ENCODE measurements at regions not wholly inside any gene's neighbourhood (a gene's known extent, or its start where the extent isn't known, plus 50 kb on each side); places are given as distances from the start of the nearest gene placed in this dataset.

GRCh38 chr3:89000886-89001285 is 106.5 kb upstream of the EPHA3 start:
- H3K4me1 ChIP-seq (ENCODE audit: control insufficient read depth in 1 of 2, insufficient read depth in 2 of 2, low read length in 2 of 2) = no peaks in the 10 kb centered on the region
- H2AFZ ChIP-seq (ENCODE audit: insufficient read depth, low read length, poor library complexity) = no peak overlapping the region
- H2BK5ac ChIP-seq (ENCODE audit: low read depth, low read length, poor library complexity) = no peak overlapping the region
- no peak overlapping the region for H3K4me2 ChIP-seq (ENCODE audit: low read length)
- H3K4me3 ChIP-seq (ENCODE audit: low read depth, low read length) = no peak overlapping the region
- no peak overlapping the region for H3K27ac ChIP-seq (ENCODE audit: low read depth, low read length)
- no peak overlapping the region for H3K18ac ChIP-seq (ENCODE audit: low read length)
- H3K79me1 ChIP-seq (ENCODE audit: low read length) = no peaks in the 10 kb centered on the region
- no peak overlapping the region for H4K91ac ChIP-seq (ENCODE audit: low read depth, low read length)
- H4K8ac ChIP-seq (ENCODE audit: low read depth, low read length) = no peak overlapping the region
- no peak overlapping the region for H3K23ac ChIP-seq (ENCODE audit: low read length)
- H2AK5ac ChIP-seq (ENCODE audit: low read length) = no peak overlapping the region
- no peak overlapping the region for H2BK120ac ChIP-seq (ENCODE audit: insufficient read depth, low read length, poor library complexity)
- no peak overlapping the region for H3K4ac ChIP-seq (ENCODE audit: low read depth, low read length)
- H3K27me3 ChIP-seq (ENCODE audit: insufficient read depth, low read length) = no peaks in the 10 kb centered on the region
- no peak overlapping the region for H2BK12ac ChIP-seq (ENCODE audit: low read length)
- no peak overlapping the region for H4K12ac ChIP-seq (ENCODE audit: low read depth, low read length)
- H3K36me3 ChIP-seq (ENCODE audit: control insufficient read depth in 1 of 2, insufficient read depth in 2 of 2, low read length in 2 of 2) = no peaks in the 10 kb centered on the region
- no CpG with 5 or more reads among the region's 1 CpG for WGBS (ENCODE audit: extremely low coverage, insufficient coverage, insufficient read length)
- no peak overlapping the region for H3K14ac ChIP-seq (ENCODE audit: low read length)
- no peaks in the 10 kb centered on the region for H3K79me2 ChIP-seq (ENCODE audit: control insufficient read depth, insufficient read depth, low read length, poor library complexity)
- H3K9me3 ChIP-seq (ENCODE audit: insufficient read depth, low read depth, low read length) = no peaks in the 10 kb centered on the region
- no peak overlapping the region for H3K9ac ChIP-seq (ENCODE audit: low read length)
- DNase-seq = no peak

DNA sequence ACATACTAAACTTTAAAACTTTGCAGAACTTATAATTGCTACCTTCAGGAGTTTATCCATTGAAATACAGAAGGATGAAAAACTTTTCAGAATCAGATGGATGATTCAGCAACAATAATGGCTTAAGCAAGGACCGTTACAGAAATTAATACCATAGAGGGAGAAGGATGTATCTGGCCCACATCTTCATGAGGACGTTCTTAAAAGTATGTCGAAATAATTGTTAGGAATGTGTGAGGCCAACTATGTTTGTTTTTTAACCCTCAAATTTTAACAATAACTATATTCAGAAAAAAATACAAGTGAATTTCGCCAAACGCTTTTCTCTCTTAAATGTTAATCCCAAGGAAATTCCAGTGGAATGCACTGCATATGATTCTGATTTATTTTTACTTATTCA is 105.2 kb upstream of the EPHA3 start:
- WGBS (ENCODE audit: extremely low coverage, insufficient coverage, insufficient read length) = no CpG with 5 or more reads among the region's 5 CpGs
- no peaks in the 10 kb centered on the region for H3K79me1 ChIP-seq (ENCODE audit: low read length)
- no peaks in the 10 kb centered on the region for H3K36me3 ChIP-seq (ENCODE audit: control insufficient read depth in 1 of 2, insufficient read depth in 2 of 2, low read length in 2 of 2)
- H4K12ac ChIP-seq (ENCODE audit: low read depth, low read length) = no peak overlapping the region
- no peak overlapping the region for H2BK5ac ChIP-seq (ENCODE audit: low read depth, low read length, poor library complexity)
- no peak overlapping the region for H2AFZ ChIP-seq (ENCODE audit: insufficient read depth, low read length, poor library complexity)
- H3K79me2 ChIP-seq (ENCODE audit: control insufficient read depth, insufficient read depth, low read length, poor library complexity) = no peaks in the 10 kb centered on the region
- H4K91ac ChIP-seq (ENCODE audit: low read depth, low read length) = no peak overlapping the region
- no peak overlapping the region for H3K14ac ChIP-seq (ENCODE audit: low read length)
- no peak overlapping the region for H3K18ac ChIP-seq (ENCODE audit: low read length)
- H3K4me2 ChIP-seq (ENCODE audit: low read length) = no peak overlapping the region
- H3K9me3 ChIP-seq (ENCODE audit: insufficient read depth, low read depth, low read length) = no peaks in the 10 kb centered on the region
- DNase-seq = no peak
- H3K27me3 ChIP-seq (ENCODE audit: insufficient read depth, low read length) = no peaks in the 10 kb centered on the region
- H3K4ac ChIP-seq (ENCODE audit: low read depth, low read length) = no peak overlapping the region
- no peak overlapping the region for H3K27ac ChIP-seq (ENCODE audit: low read depth, low read length)
- no peaks in the 10 kb centered on the region for H3K4me1 ChIP-seq (ENCODE audit: control insufficient read depth in 1 of 2, insufficient read depth in 2 of 2, low read length in 2 of 2)
- no peak overlapping the region for H4K8ac ChIP-seq (ENCODE audit: low read depth, low read length)
- H3K23ac ChIP-seq (ENCODE audit: low read length) = no peak overlapping the region
- H3K9ac ChIP-seq (ENCODE audit: low read length) = no peak overlapping the region
- H2BK12ac ChIP-seq (ENCODE audit: low read length) = no peak overlapping the region
- H2BK120ac ChIP-seq (ENCODE audit: insufficient read depth, low read length, poor library complexity) = no peak overlapping the region
- H3K4me3 ChIP-seq (ENCODE audit: low read depth, low read length) = no peak overlapping the region
- no peak overlapping the region for H2AK5ac ChIP-seq (ENCODE audit: low read length)

DNA sequence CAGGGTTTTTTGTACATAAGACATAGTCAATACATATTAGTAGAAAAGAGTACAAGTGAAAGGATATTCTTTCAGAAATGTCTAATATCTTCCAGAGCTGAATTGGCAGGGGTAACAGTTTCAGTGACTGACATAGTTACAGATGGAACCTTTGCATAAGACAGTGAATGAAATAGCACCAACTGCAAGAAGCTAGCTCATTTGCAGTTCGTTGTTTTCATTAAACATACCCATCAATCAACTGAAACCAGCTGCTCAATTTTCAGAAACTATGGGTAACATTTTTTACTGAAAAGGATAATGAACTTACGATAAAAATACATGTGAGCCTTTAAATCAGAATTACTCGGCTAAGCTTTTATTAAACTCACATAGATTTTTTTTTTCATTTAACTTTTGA is 93.9 kb upstream of the EPHA3 start:
- Histone ChIP-seq H2BK5ac (ENCODE audit: low read depth, low read length, poor library complexity) (no peak overlapping the region), H3K9ac (ENCODE audit: low read length) (no peak overlapping the region), H3K4ac (ENCODE audit: low read depth, low read length) (no peak overlapping the region), H3K27ac (ENCODE audit: low read depth, low read length) (no peak overlapping the region), H2AK5ac (ENCODE audit: low read length) (no peak overlapping the region), H3K79me2 (ENCODE audit: control insufficient read depth, insufficient read depth, low read length, poor library complexity) (no peaks in the 10 kb centered on the region), H3K4me1 (ENCODE audit: control insufficient read depth in 1 of 2, insufficient read depth in 2 of 2, low read length in 2 of 2) (no peaks in the 10 kb centered on the region), H3K23ac (ENCODE audit: low read length) (no peak overlapping the region), H2BK12ac (ENCODE audit: low read length) (no peak overlapping the region), H3K4me3 (ENCODE audit: low read depth, low read length) (no peak overlapping the region), H3K18ac (ENCODE audit: low read length) (no peak overlapping the region), H2BK120ac (ENCODE audit: insufficient read depth, low read length, poor library complexity) (no peak overlapping the region), H3K9me3 (ENCODE audit: insufficient read depth, low read depth, low read length) (no peaks in the 10 kb centered on the region), H3K4me2 (ENCODE audit: low read length) (no peak overlapping the region), H3K79me1 (ENCODE audit: low read length) (no peaks in the 10 kb centered on the region), H2AFZ (ENCODE audit: insufficient read depth, low read length, poor library complexity) (no peak overlapping the region), H4K8ac (ENCODE audit: low read depth, low read length) (no peak overlapping the region), H4K12ac (ENCODE audit: low read depth, low read length) (no peak overlapping the region), H3K14ac (ENCODE audit: low read length) (no peak overlapping the region), H3K27me3 (ENCODE audit: insufficient read depth, low read length) (no peaks in the 10 kb centered on the region), H4K91ac (ENCODE audit: low read depth, low read length) (no peak overlapping the region), H3K36me3 (ENCODE audit: control insufficient read depth in 1 of 2, insufficient read depth in 2 of 2, low read length in 2 of 2) (no peaks in the 10 kb centered on the region)
- no peak for DNase-seq
- WGBS (ENCODE audit: extremely low coverage, insufficient coverage, insufficient read length) = no CpG with 5 or more reads among the region's 3 CpGs

DNA sequence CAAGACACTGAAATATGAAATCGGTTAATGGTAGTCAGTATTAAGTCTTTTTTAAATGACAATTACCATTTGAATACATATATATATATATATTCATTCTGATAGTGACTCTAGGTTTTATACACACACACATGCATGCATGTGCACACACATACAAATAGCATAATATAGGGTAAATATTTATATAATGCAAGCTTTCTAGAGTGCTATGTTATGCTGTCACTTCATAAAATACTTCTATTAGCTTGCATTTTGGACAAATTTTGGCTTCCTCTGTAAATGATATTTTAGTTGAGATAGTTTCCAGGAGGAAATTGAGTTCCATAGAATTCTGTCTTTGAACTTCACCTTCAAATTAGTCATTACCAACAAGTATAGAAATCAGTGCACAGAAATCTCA is 89.9 kb upstream of the EPHA3 start:
- no peak overlapping the region for H4K12ac ChIP-seq (ENCODE audit: low read depth, low read length)
- H3K18ac ChIP-seq (ENCODE audit: low read length) = no peak overlapping the region
- no peak overlapping the region for H3K4me3 ChIP-seq (ENCODE audit: low read depth, low read length)
- H2AFZ ChIP-seq (ENCODE audit: insufficient read depth, low read length, poor library complexity) = no peak overlapping the region
- WGBS (ENCODE audit: extremely low coverage, insufficient coverage, insufficient read length) = no CpG with 5 or more reads among the region's 1 CpG
- H3K4me1 ChIP-seq (ENCODE audit: control insufficient read depth in 1 of 2, insufficient read depth in 2 of 2, low read length in 2 of 2) = no peaks in the 10 kb centered on the region
- H4K8ac ChIP-seq (ENCODE audit: low read depth, low read length) = no peak overlapping the region
- no peak overlapping the region for H3K4ac ChIP-seq (ENCODE audit: low read depth, low read length)
- no peak overlapping the region for H4K91ac ChIP-seq (ENCODE audit: low read depth, low read length)
- H2AK5ac ChIP-seq (ENCODE audit: low read length) = no peak overlapping the region
- no peak for DNase-seq
- no peaks in the 10 kb centered on the region for H3K36me3 ChIP-seq (ENCODE audit: control insufficient read depth in 1 of 2, insufficient read depth in 2 of 2, low read length in 2 of 2)
- H3K4me2 ChIP-seq (ENCODE audit: low read length) = no peak overlapping the region
- no peak overlapping the region for H3K14ac ChIP-seq (ENCODE audit: low read length)
- no peak overlapping the region for H3K23ac ChIP-seq (ENCODE audit: low read length)
- no peak overlapping the region for H2BK5ac ChIP-seq (ENCODE audit: low read depth, low read length, poor library complexity)
- no peaks in the 10 kb centered on the region for H3K79me2 ChIP-seq (ENCODE audit: control insufficient read depth, insufficient read depth, low read length, poor library complexity)
- H2BK120ac ChIP-seq (ENCODE audit: insufficient read depth, low read length, poor library complexity) = no peak overlapping the region
- no peaks in the 10 kb centered on the region for H3K9me3 ChIP-seq (ENCODE audit: insufficient read depth, low read depth, low read length)
- H3K9ac ChIP-seq (ENCODE audit: low read length) = no peak overlapping the region
- H3K27me3 ChIP-seq (ENCODE audit: insufficient read depth, low read length) = no peaks in the 10 kb centered on the region
- H2BK12ac ChIP-seq (ENCODE audit: low read length) = no peak overlapping the region
- no peak overlapping the region for H3K27ac ChIP-seq (ENCODE audit: low read depth, low read length)
- no peaks in the 10 kb centered on the region for H3K79me1 ChIP-seq (ENCODE audit: low read length)

Data from trophoblast cell (in vitro differentiated cells and primary cell).